ENCODE measurements at regions not wholly inside any gene's neighbourhood (a gene's known extent, or its start where the extent isn't known, plus 50 kb on each side); places are given as distances from the start of the nearest gene placed in this dataset.

GRCh38 chr3:68614087-68614486 is 318.3 kb downstream of the TAFA4 start:
- ATAC-seq = no peak
- TF ChIP-seq RARB (CRISPR knock-in tag; IDR thresholded peaks at IDR 0.05) (no peak), ZC3H10 (CRISPR knock-in tag; IDR thresholded peaks at IDR 0.05) (no peak)

- ATAC-seq = no peak
- TF ChIP-seq RARB (CRISPR knock-in tag; IDR thresholded peaks at IDR 0.05) (no peak), TOX (CRISPR knock-in tag; IDR thresholded peaks at IDR 0.05; ENCODE audit: borderline replicate concordance) (no peak), ARNTL (CRISPR knock-in tag; IDR thresholded peaks at IDR 0.05; ENCODE audit: borderline replicate concordance, low read depth) (no peak), ZNF565 (CRISPR knock-in tag; conservative IDR thresholded peaks at IDR 0.05; ENCODE audit: low read depth) (no peak), CREB5 (CRISPR knock-in tag; IDR thresholded peaks at IDR 0.05; ENCODE audit: low read depth) (no peak), TSHZ2 (CRISPR knock-in tag; IDR thresholded peaks at IDR 0.05) (no peak), ZFP3 (CRISPR knock-in tag; IDR thresholded peaks at IDR 0.05) (no peak), TCF4 (CRISPR knock-in tag; IDR thresholded peaks at IDR 0.05; ENCODE audit: borderline replicate concordance) (no peak)
Observed at GRCh38 chr3:68571321-68571720, 361.0 kb downstream of the TAFA4 start.

- TF ChIP-seq TCF4 (CRISPR knock-in tag; IDR thresholded peaks at IDR 0.05; ENCODE audit: borderline replicate concordance) (no peak), CSRNP3 (CRISPR knock-in tag; IDR thresholded peaks at IDR 0.05) (no peak), ZFP3 (CRISPR knock-in tag; IDR thresholded peaks at IDR 0.05) (no peak), CSDC2 (CRISPR knock-in tag; IDR thresholded peaks at IDR 0.05) (no peak), ZNF70 (CRISPR knock-in tag; IDR thresholded peaks at IDR 0.05) (no peak), RARB (CRISPR knock-in tag; IDR thresholded peaks at IDR 0.05) (no peak), ISL1 (CRISPR knock-in tag; IDR thresholded peaks at IDR 0.05) (no peak), TSHZ2 (CRISPR knock-in tag; IDR thresholded peaks at IDR 0.05) (no peak)
- ATAC-seq = no peak
Observed at GRCh38 chr3:68560728-68561127, 371.6 kb downstream of the TAFA4 start.

- no peak for ATAC-seq
- no peak for TF ChIP-seq CREB5 (CRISPR knock-in tag; IDR thresholded peaks at IDR 0.05; ENCODE audit: low read depth)
- no peak for TF ChIP-seq ZNF8 (CRISPR knock-in tag; IDR thresholded peaks at IDR 0.05)
- TF ChIP-seq CSDC2 (CRISPR knock-in tag; IDR thresholded peaks at IDR 0.05) = no peak
- TF ChIP-seq CSRNP3 (CRISPR knock-in tag; IDR thresholded peaks at IDR 0.05) = no peak
- no peak for TF ChIP-seq TCF4 (CRISPR knock-in tag; IDR thresholded peaks at IDR 0.05; ENCODE audit: borderline replicate concordance)
- TF ChIP-seq ARNTL (CRISPR knock-in tag; IDR thresholded peaks at IDR 0.05; ENCODE audit: borderline replicate concordance, low read depth) = no peak
- no peak for TF ChIP-seq ZFP30 (CRISPR knock-in tag; IDR thresholded peaks at IDR 0.05)
- no peak for TF ChIP-seq TOX (CRISPR knock-in tag; IDR thresholded peaks at IDR 0.05; ENCODE audit: borderline replicate concordance)
- TF ChIP-seq POU6F1 (CRISPR knock-in tag; IDR thresholded peaks at IDR 0.05; ENCODE audit: borderline replicate concordance, low read depth) = no peak
- no peak for TF ChIP-seq ISL1 (CRISPR knock-in tag; IDR thresholded peaks at IDR 0.05)
- TF ChIP-seq ZNF70 (CRISPR knock-in tag; IDR thresholded peaks at IDR 0.05) = no peak
- TF ChIP-seq BACH2 (CRISPR knock-in tag; IDR thresholded peaks at IDR 0.05; ENCODE audit: borderline replicate concordance) = no peak
Observed at GRCh38 chr3:68535782-68536181, 396.6 kb downstream of the TAFA4 start.

Data from SK-N-SH treated with all-trans-retinoic acid at 6 μM for 48 hours (cell line).